CD4-positive, alpha-beta T cell (primary cell): ENCODE measurements at regions not wholly inside any gene's neighbourhood (a gene's known extent, or its start where the extent isn't known, plus 50 kb on each side); places are given as distances from the start of the nearest gene placed in this dataset.

ENCODE experiments used
- ATAC-seq: fragments of 200-7000 bp; cut with Tn5 transposase; one replicate; pipeline ENCODE4 v1.10.0; 2022; ENCODE audit warnings: mild to moderate bottlenecking; ENCODE audit not compliant: poor library complexity
- CTCF ChIA-PET: fragments of 350-600 bp; sonication (Branson Sonifier 250); formaldehyde crosslinking; loops from one replicate; lab custom pipeline; 2021; ENCODE audit warnings: antibody characterized with exemption, inconsistent platforms; lab: Charles Lee
- POLR2A ChIA-PET: fragments of 350-600 bp; sonication (Branson Sonifier 250); formaldehyde crosslinking; loops from one replicate; lab custom pipeline; 2021; ENCODE audit warnings: antibody characterized with exemption, inconsistent platforms; lab: Charles Lee
- DNase-seq, 14 experiments: peaks; one replicate each; pipeline ENCODE4 v3.0.0-alpha.2; 2013 to 2020; ENCODE audit warnings: mixed read lengths in 2 of 14
- H3K27ac ChIP-seq, 2 donors: one replicate each; pipeline versions ENCODE4 v1.5.1 to v1.7.0; 2013; ENCODE audit warnings: low read length in 2 of 2, low read depth in 1 of 2, mild to moderate bottlenecking in 1 of 2
- H3K27me3 ChIP-seq, 2 experiments: 1 replicate in 1 of 2; 2 replicates in 1 of 2; pipeline versions ENCODE4 v1.6.1 to v1.7.0; 2013; ENCODE audit warnings: low read length in 2 of 2, control low read depth in 1 of 2, mild to moderate bottlenecking in 1 of 2, moderate library complexity in 1 of 2; ENCODE audit not compliant: insufficient read depth in 2 of 2, control insufficient read depth in 1 of 2
- H3K36me3 ChIP-seq: one replicate; pipeline ENCODE4 v1.6.1; 2013; ENCODE audit warnings: low read length, control low read depth; ENCODE audit not compliant: insufficient read depth
- H3K4me1 ChIP-seq: one replicate; pipeline ENCODE4 v1.6.1; 2013; ENCODE audit warnings: low read length, control low read depth; ENCODE audit not compliant: insufficient read depth
- H3K4me3 ChIP-seq: one replicate; pipeline ENCODE4 v1.5.1; 2013; ENCODE audit warnings: mild to moderate bottlenecking, low read length, moderate library complexity
- H3K9me3 ChIP-seq, 2 experiments: 1 replicate in 1 of 2; 2 replicates in 1 of 2; pipeline versions ENCODE4 v1.6.1 to v1.7.0; 2013; ENCODE audit warnings: low read length in 2 of 2, mild to moderate bottlenecking in 2 of 2, control low read depth in 1 of 2, moderate library complexity in 1 of 2; ENCODE audit not compliant: control insufficient read depth in 1 of 2, insufficient read depth in 1 of 2
- H3K27ac Mint-ChIP-seq: one replicate; pipeline ENCODE4 v1.8.0; 2020; ENCODE audit warnings: mixed read lengths
- H3K27me3 Mint-ChIP-seq: one replicate; pipeline ENCODE4 v1.8.0; 2021; ENCODE audit warnings: mixed read lengths
- H3K36me3 Mint-ChIP-seq: one replicate; pipeline ENCODE4 v1.8.0; 2021; ENCODE audit warnings: low read depth, mixed read lengths
- H3K4me1 Mint-ChIP-seq: one replicate; pipeline ENCODE4 v1.8.0; 2021; ENCODE audit warnings: low read depth, mixed read lengths
- H3K4me3 Mint-ChIP-seq: one replicate; pipeline ENCODE4 v1.8.0; 2020; ENCODE audit warnings: mild to moderate bottlenecking, mixed read lengths
- H3K9me3 Mint-ChIP-seq: one replicate; pipeline ENCODE4 v1.8.0; 2020; ENCODE audit warnings: mixed read lengths
- CTCF ChIP-seq: fragments of 200-600 bp; IDR thresholded peaks from one replicate; pipeline ENCODE4 v1.8.0; 2022; ENCODE audit warnings: antibody characterized with exemption, mild to moderate bottlenecking
- intact Hi-C, 2 experiments: fragments of 100-400 bp; cut with DNase I in 1 of 2; cut with micrococcal nuclease in 1 of 2; formaldehyde crosslinking; loops; one replicate each; pipeline versions ENCODE4 v1.15.1 to v1.9.0; 2023 to 2025; cut with DNase I, micrococcal nuclease

GRCh38 chr20:46789339-46790028, 80.0 kb downstream of the SLC2A10 start:
- ChIA-PET POLR2A (no interaction called here), CTCF (no interaction called here)
- H3K27ac ChIP-seq: no peak overlapping the region
- peaks cover 37% of the 10 kb centered on the region for H3K27me3 Mint-ChIP-seq
- intact Hi-C loops: no loop called here
- no peaks in the 10 kb centered on the region for H3K36me3 ChIP-seq
- H3K4me3 Mint-ChIP-seq: no peak overlapping the region
- H3K4me1 ChIP-seq: no peaks in the 10 kb centered on the region
- H3K27ac Mint-ChIP-seq: no peak overlapping the region
- no peak for DNase-seq
- peaks cover 7 to 8% of the 10 kb centered on the region in 2 experiments for H3K27me3 ChIP-seq
- no peak for TF ChIP-seq CTCF
- no peaks in the 10 kb centered on the region for H3K9me3 Mint-ChIP-seq
- H3K4me3 ChIP-seq: no peak overlapping the region
- H3K4me1 Mint-ChIP-seq: no peaks in the 10 kb centered on the region
- no peaks in the 10 kb centered on the region for H3K36me3 Mint-ChIP-seq
- no peak for ATAC-seq
- peaks cover 0 to 3% of the 10 kb centered on the region in 2 experiments for H3K9me3 ChIP-seq

GRCh38 chr20:46791722-46792416, 82.4 kb downstream of the SLC2A10 start:
- Mint-ChIP-seq H3K9me3 (no peaks in the 10 kb centered on the region), H3K4me3 (no peak overlapping the region), H3K27ac (no peak overlapping the region), H3K27me3 (peaks cover 29% of the 10 kb centered on the region), H3K36me3 (no peaks in the 10 kb centered on the region), H3K4me1 (no peaks in the 10 kb centered on the region)
- Histone ChIP-seq H3K4me3 (no peak overlapping the region), H3K36me3 (no peaks in the 10 kb centered on the region), H3K27me3 (peaks cover 0 to 2% of the 10 kb centered on the region in 2 experiments), H3K9me3 (no peaks in the 10 kb centered on the region), H3K4me1 (no peaks in the 10 kb centered on the region), H3K27ac (no peak overlapping the region)
- ChIA-PET CTCF (no interaction called here), POLR2A (no interaction called here)
- intact Hi-C loops: no loop called here
- TF ChIP-seq CTCF: no peak
- DNase-seq (no peak), ATAC-seq (no peak)

DNA sequence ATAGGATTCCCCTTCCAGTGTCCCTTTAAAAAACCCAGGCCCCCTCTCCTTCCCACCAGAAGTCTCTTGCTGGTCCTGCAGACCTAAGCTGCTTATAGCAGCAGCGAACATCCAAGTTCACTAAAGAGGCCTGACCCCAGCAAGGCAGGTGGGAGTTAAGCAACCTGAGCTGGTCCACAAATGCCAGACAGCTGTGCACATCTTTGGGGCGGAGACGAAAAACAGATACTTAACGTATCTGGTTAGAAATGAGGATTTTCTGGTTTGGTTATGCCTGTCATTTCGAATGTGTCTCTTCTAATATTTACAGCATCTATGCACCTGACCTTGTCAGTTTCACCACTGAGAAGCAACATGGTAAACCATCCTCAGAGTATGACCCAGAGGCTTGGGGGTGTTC, 87.8 kb downstream of the SLC2A10 start:
- Mint-ChIP-seq H3K4me1 (no peaks in the 10 kb centered on the region), H3K4me3 (no peak overlapping the region), H3K9me3 (no peaks in the 10 kb centered on the region), H3K27ac (no peak overlapping the region), H3K36me3 (no peaks in the 10 kb centered on the region), H3K27me3 (peaks cover 38% of the 10 kb centered on the region)
- DNase-seq (no peak), ATAC-seq (no peak)
- H3K4me3 ChIP-seq: no peak overlapping the region
- H3K4me1 ChIP-seq: no peaks in the 10 kb centered on the region
- H3K9me3 ChIP-seq: peaks cover 0 to 3% of the 10 kb centered on the region in 2 experiments
- TF ChIP-seq CTCF: no peak
- ChIA-PET CTCF (no interaction called here), POLR2A (no interaction called here)
- H3K27ac ChIP-seq: no peak overlapping the region
- intact Hi-C loops: no loop called here
- no peaks in the 10 kb centered on the region for H3K36me3 ChIP-seq
- peaks cover 0 to 6% of the 10 kb centered on the region in 2 experiments for H3K27me3 ChIP-seq
